Smooth muscle cell (in vitro differentiated cells): ENCODE measurements at regions not wholly inside any gene's neighbourhood (a gene's known extent, or its start where the extent isn't known, plus 50 kb on each side); places are given as distances from the start of the nearest gene placed in this dataset.

Experiments used
- DNase-seq: peaks from one replicate; lab custom pipeline; 2025; ENCODE audit not compliant: unreplicated experiment; lab: John Stamatoyannopoulos, UW
- H2AFZ ChIP-seq: fragments of 200-600 bp; sonication (generic); 2 replicates; pipeline ENCODE4 v1.6.0; 2016; ENCODE audit warnings: antibody characterized with exemption, low read depth, mild to moderate bottlenecking
- H3F3A ChIP-seq: fragments of 200-600 bp; sonication (generic); 2 replicates; pipeline ENCODE4 v1.6.0; 2017; ENCODE audit warnings: antibody characterized with exemption, low read depth
- H3K27ac ChIP-seq: fragments of 200-600 bp; sonication (generic); 2 replicates; pipeline ENCODE4 v1.5.1; 2016; ENCODE audit warnings: low read depth, mild to moderate bottlenecking
- H3K27me3 ChIP-seq: fragments of 200-600 bp; sonication (generic); 2 replicates; pipeline ENCODE4 v1.6.1; 2016; ENCODE audit warnings: low read depth, mild to moderate bottlenecking
- H3K36me3 ChIP-seq: fragments of 200-600 bp; sonication (generic); 2 replicates; pipeline ENCODE4 v1.5.1; 2016; ENCODE audit warnings: low read depth
- H3K4me1 ChIP-seq: fragments of 200-600 bp; sonication (generic); 2 replicates; pipeline ENCODE4 v1.5.1; 2016; ENCODE audit warnings: low read depth
- H3K4me2 ChIP-seq: fragments of 200-600 bp; sonication (generic); 2 replicates; pipeline ENCODE4 v1.6.0; 2016; ENCODE audit warnings: mild to moderate bottlenecking
- H3K4me3 ChIP-seq: fragments of 200-600 bp; sonication (generic); 2 replicates; pipeline ENCODE4 v1.5.1; 2016; ENCODE audit warnings: mild to moderate bottlenecking
- H3K79me2 ChIP-seq: fragments of 200-600 bp; sonication (generic); 2 replicates; pipeline ENCODE4 v1.6.0; 2016; ENCODE audit warnings: low read depth, mild to moderate bottlenecking
- H3K9ac ChIP-seq: fragments of 200-600 bp; sonication (generic); 2 replicates; pipeline ENCODE4 v1.6.0; 2016; ENCODE audit warnings: low read depth
- H3K9me3 ChIP-seq: fragments of 200-600 bp; sonication (generic); replicated peaks from 2 replicates; pipeline ENCODE4 v1.5.1; 2016; ENCODE audit warnings: low read depth
- H4K20me1 ChIP-seq: fragments of 200-600 bp; sonication (generic); 2 replicates; pipeline ENCODE4 v1.6.0; 2016; ENCODE audit warnings: low read depth
- WGBS: methylation state at CpG from one replicate; pipeline ENCODE4 v1.1.7; 2016; ENCODE audit warnings: low lambda C conversion rate; 5-methylcytosine and 5-hydroxymethylcytosine counted together
- TF ChIP-seq, protein P1 (sequence below): fragments of 200-600 bp; sonication (generic); IDR thresholded peaks from 2 replicates; pipeline ENCODE4 v1.5.1; 2017; ENCODE audit warnings: borderline replicate concordance, mild to moderate bottlenecking, antibody characterized with exemption; ENCODE audit not compliant: insufficient read depth, poor library complexity, severe bottlenecking

DNA sequence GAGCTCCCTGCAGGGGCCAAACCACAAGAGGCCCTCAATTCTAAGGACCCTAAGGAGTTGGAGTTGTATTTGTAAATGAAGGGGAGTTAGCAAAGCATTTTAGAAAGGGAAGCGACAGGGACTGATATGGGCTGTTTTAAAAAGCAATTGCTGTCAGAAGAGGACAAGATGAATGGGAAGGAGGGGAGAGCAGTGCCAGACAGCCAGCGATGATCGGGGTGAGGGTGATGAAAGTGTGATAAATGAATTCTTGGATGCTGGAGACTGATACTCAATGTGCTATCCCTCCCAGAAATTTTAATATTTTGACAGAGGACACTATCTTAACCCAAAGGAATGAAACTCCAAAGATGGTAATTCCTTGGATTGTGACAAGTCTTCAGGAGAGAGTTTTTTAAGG lies 289.2 kb downstream of the CLIC5 start:
- no peak overlapping the region for H3K9ac ChIP-seq
- H4K20me1 ChIP-seq: no peaks in the 10 kb centered on the region
- H2AFZ ChIP-seq: no peak overlapping the region
- no peak for DNase-seq
- H3F3A ChIP-seq: no peaks in the 10 kb centered on the region
- H3K36me3 ChIP-seq: no peaks in the 10 kb centered on the region
- no peaks in the 10 kb centered on the region for H3K27me3 ChIP-seq
- TF ChIP-seq, protein P1, sequence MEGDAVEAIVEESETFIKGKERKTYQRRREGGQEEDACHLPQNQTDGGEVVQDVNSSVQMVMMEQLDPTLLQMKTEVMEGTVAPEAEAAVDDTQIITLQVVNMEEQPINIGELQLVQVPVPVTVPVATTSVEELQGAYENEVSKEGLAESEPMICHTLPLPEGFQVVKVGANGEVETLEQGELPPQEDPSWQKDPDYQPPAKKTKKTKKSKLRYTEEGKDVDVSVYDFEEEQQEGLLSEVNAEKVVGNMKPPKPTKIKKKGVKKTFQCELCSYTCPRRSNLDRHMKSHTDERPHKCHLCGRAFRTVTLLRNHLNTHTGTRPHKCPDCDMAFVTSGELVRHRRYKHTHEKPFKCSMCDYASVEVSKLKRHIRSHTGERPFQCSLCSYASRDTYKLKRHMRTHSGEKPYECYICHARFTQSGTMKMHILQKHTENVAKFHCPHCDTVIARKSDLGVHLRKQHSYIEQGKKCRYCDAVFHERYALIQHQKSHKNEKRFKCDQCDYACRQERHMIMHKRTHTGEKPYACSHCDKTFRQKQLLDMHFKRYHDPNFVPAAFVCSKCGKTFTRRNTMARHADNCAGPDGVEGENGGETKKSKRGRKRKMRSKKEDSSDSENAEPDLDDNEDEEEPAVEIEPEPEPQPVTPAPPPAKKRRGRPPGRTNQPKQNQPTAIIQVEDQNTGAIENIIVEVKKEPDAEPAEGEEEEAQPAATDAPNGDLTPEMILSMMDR: no peak
- H3K4me1 ChIP-seq: no peaks in the 10 kb centered on the region
- no peak overlapping the region for H3K4me3 ChIP-seq
- no peak overlapping the region for H3K4me2 ChIP-seq
- no peak overlapping the region for H3K27ac ChIP-seq
- no peaks in the 10 kb centered on the region for H3K9me3 ChIP-seq
- no peaks in the 10 kb centered on the region for H3K79me2 ChIP-seq
- WGBS: 94% methylated on average over 3 of the region's 3 CpGs

DNA sequence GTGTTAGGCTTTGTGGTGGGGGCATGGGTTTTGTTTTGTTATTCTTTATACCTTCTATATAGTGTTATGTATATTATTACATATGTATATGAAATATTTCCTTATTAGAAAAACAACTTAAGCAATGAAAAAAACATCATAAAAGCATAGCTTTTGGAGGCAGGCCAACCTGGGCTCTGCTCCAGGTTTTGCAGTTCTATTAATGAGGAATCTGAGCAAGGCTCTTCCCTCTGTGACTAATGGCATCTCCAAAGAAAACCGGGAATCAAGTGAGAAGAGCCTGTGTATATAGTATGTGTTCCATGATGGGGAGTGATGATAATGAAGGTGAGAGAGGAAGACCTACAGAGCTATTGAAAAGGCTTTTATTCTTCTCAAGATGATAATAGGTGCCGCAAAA lies 291.1 kb downstream of the CLIC5 start:
- H3K27me3 ChIP-seq: no peaks in the 10 kb centered on the region
- no peak overlapping the region for H2AFZ ChIP-seq
- H3K4me3 ChIP-seq: no peak overlapping the region
- TF ChIP-seq, protein P1: no peak
- H3K4me1 ChIP-seq: no peaks in the 10 kb centered on the region
- no peak overlapping the region for H3K27ac ChIP-seq
- WGBS: 75% methylated on average over 2 of the region's 2 CpGs
- H3F3A ChIP-seq: no peaks in the 10 kb centered on the region
- no peak for DNase-seq
- no peaks in the 10 kb centered on the region for H3K36me3 ChIP-seq
- H3K9ac ChIP-seq: no peak overlapping the region
- no peaks in the 10 kb centered on the region for H3K9me3 ChIP-seq
- no peaks in the 10 kb centered on the region for H3K79me2 ChIP-seq
- H4K20me1 ChIP-seq: no peaks in the 10 kb centered on the region
- H3K4me2 ChIP-seq: no peak overlapping the region

DNA sequence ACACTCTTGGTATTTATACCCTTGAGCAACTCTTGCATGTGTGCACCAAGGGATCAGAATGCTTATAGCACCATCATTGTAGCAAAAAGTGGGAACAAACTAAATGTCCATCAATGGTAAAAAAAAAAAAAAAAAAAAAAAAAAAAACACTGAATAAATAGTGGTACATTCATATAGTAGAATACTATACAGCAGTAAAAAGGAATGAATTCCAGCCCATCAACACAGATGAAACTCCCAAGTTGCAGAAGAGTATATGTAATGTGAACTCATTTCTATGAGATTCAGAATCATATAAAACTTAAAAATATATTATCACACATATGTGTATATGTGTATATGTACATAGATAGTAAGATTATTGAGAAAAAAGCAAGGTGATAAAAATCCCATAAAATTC lies 291.6 kb downstream of the CLIC5 start:
- Histone ChIP-seq H3K9me3 (no peaks in the 10 kb centered on the region), H3K4me1 (no peaks in the 10 kb centered on the region), H3K79me2 (no peaks in the 10 kb centered on the region), H3K27me3 (no peaks in the 10 kb centered on the region), H4K20me1 (no peaks in the 10 kb centered on the region), H3F3A (no peaks in the 10 kb centered on the region), H2AFZ (no peak overlapping the region), H3K4me2 (no peak overlapping the region), H3K9ac (no peak overlapping the region), H3K27ac (no peak overlapping the region), H3K36me3 (no peaks in the 10 kb centered on the region), H3K4me3 (no peak overlapping the region)
- DNase-seq: no peak
- TF ChIP-seq, protein P1: no peak

DNA sequence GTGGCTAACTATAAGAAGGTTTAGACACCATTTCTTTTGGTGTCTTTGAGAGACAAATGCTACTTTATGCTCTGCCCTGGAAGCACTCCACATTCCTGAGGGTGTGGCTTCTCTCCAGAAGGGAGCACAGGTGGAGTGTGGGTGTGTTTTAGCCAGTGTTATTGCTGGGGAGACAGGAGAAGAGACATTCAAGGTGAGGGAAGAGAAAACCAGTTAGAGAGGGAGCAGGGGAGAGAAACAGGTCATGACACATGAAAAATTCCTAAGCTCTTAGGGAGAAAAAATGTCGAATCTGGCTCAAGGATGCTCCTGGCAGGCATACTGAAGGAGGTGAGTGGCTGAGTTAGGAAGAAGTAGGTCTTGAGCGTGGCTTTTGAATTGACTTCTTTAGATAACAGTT lies 292.8 kb downstream of the CLIC5 start:
- Histone ChIP-seq H3K4me2 (no peak overlapping the region), H3K27ac (no peak overlapping the region), H3K9me3 (no peaks in the 10 kb centered on the region), H2AFZ (no peak overlapping the region), H3K9ac (no peak overlapping the region), H3F3A (no peaks in the 10 kb centered on the region), H3K4me1 (no peaks in the 10 kb centered on the region), H4K20me1 (no peaks in the 10 kb centered on the region), H3K79me2 (no peaks in the 10 kb centered on the region), H3K27me3 (no peaks in the 10 kb centered on the region), H3K36me3 (no peaks in the 10 kb centered on the region), H3K4me3 (no peak overlapping the region)
- WGBS: 89% methylated on average over 2 of the region's 2 CpGs
- no peak for DNase-seq
- TF ChIP-seq, protein P1: no peak
